GM21717 (cell line): ENCODE measurements at regions not wholly inside any gene's neighbourhood (a gene's known extent, or its start where the extent isn't known, plus 50 kb on each side); places are given as distances from the start of the nearest gene placed in this dataset.

Experiments used
- ATAC-seq: cut with Tn5 transposase; IDR thresholded peaks from one replicate; pipeline ENCODE4 v1.9.1; 2021; ENCODE audit warnings: mild to moderate bottlenecking, moderate library complexity; ENCODE audit not compliant: unreplicated experiment

DNA sequence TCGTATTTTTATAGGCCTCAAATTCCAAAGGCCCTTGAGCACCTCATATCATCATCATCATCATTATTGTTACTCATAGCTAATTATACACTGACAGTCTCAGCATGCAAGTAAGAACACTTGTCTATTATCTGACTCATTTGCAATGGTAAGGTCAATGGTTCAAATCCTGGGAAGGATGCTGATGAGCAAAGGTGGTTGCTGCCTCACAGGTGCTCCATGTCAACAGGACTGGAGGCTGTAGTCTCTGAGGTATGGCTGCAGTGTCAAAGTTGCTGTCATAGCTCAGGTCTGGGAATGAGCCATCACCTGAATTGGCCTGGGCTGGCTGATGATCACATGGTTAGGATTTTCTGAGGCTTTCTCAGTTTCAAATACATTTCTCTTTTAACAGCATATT lies 379.3 kb downstream of the BCL11A start:
- ATAC-seq = no peak

DNA sequence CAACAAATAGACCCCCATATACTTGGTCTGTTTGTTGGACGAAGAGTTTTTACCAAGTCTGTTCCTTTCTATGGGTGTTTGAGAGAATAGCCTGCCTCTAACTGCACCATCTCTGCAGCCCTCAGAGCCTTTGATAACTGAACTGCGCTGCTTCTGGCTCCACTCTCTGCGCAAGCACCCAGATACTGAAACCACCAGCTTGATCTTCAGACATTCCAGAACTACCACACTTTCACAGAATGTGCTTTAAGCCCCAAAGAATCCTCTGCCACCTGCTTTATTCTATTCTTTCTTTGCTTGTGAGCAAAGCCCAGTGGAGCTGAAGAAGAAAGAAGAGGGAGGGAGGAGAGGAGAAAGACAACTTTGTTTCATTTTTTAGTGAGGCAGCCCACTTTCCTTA lies 380.7 kb downstream of the BCL11A start:
- no peak for ATAC-seq

DNA sequence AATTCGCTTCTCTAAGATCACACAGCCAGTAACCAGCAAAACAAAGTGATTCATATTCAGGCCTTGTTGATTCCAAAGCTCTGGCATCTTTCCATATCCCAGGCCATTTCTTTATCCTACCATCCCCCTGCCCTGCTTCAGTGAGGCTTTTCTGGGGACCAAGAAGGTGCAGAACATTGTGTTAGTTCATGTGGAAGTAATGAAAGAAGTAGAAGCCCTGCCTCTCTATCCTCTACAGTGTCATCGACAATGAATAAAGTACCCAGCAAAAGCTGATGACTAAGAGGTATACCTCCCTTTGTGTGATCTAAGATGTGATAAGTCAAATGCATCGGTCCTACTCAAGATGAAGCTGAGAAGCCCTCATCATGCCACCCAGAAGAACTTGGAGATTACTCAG lies 383.2 kb downstream of the BCL11A start:
- ATAC-seq = no peak

DNA sequence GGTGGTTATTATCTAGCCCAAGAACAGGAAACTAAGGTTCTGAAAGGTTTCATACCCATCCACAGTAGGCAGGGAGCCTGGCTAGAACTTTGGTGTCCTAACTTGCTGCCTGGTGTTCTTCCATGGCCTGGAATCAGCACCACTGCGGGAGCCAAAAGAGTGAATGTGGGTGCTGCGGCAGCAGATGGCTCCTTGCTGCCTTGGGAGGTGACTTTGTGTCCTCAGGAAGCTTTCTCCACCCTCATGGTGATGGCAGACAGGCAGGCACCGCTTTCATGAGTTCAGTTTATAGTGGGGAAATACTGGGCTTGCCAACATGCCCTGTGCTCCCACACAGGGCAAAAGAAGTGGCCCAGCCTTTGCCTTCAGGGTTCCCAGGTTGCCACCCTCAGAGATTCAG lies 385.2 kb downstream of the BCL11A start:
- no peak for ATAC-seq

DNA sequence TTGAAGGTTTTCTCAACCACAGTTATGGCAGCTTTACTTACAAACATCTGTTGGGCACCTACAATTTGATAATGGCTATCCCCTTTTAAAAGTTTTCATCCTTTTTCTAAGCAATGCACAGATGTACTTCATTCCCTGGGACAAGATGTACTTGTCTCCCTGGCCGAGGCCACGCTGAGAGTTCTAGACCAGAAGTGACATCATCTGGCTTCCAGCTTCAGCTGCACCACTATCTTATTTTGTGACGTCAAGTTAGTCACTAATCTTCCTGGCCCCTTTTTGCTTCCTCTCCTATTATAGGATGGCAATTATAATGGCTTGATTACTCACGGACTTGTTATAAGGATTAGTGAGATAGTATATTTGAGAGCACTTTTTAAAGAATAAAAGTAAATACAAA lies 386.4 kb downstream of the BCL11A start:
- no peak for ATAC-seq

DNA sequence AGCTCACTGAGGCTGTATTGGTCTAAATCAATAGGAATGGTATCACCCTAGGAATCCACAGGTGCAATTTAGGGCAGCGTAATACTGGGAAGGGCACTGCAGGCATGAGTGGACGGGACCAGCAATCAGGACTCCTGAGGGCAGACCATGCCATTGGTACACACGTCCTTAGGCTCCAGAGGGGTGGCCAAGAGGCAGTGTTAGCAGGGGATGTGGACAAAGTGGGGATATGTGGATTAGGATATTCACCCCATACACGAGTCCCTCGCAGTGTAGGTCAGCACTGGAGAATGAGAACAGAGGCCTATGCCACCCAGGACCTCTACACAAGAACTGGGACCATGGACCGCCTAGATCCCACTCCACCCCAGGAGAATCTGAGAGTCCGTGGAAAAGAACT lies 389.8 kb downstream of the BCL11A start:
- ATAC-seq = no peak

DNA sequence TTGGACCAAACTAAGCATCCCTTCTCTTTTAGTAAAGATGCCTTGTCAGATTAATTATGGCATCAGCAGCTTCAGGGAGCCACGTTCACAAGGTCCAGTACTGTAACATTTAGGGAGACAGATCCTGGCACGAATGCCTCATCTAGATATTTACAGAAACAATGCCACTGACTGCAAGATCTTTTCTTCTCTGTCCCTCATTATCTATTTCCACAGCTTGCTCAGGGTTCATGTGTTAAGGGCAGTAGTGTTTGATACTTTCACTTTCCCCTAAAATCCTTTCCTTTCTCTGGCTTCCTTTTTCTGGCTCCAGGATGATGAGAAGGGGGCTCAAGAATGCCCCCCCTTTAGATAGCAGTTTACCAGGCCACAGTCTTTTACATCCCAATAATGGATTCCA lies 393.9 kb downstream of the BCL11A start:
- no peak for ATAC-seq

DNA sequence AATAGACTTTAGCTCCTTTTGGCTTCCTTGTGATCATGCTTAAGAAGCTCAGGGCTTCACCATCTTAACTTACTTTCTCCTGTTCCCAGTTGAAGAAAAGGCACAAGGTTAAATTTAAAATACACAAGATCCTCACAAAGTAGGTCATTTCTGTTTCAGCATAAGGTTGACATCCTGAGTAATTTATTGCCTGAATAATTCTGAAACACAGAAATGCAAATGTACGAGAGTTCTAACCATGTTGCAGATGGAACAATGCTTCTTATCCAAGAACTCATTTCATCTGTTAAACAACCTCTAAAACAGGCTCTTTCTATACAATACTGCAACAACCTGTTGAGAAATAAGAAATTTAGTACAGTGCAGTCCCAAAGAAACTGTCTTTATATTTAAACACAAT lies 395.2 kb downstream of the BCL11A start:
- peak; percentile 83 for ATAC-seq

DNA sequence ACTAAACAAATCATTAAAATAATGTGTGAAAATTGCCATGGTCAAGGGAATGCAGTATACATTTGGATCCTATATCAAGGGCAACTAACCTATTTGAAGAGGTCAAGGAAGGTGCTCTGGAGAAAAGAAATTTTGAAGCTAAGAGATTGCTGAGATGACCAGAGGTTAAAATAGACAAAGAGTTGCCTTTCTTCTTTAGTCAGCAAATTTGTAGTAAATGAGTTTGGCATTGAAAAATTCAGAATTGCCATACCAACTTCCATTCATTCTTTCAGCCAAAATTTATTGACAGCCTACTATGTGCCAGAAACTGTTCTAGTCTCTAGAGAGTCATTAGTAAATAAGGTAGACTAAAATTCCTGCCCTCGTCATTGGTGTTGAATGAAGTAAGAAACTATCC lies 396.2 kb downstream of the BCL11A start:
- ATAC-seq = no peak

DNA sequence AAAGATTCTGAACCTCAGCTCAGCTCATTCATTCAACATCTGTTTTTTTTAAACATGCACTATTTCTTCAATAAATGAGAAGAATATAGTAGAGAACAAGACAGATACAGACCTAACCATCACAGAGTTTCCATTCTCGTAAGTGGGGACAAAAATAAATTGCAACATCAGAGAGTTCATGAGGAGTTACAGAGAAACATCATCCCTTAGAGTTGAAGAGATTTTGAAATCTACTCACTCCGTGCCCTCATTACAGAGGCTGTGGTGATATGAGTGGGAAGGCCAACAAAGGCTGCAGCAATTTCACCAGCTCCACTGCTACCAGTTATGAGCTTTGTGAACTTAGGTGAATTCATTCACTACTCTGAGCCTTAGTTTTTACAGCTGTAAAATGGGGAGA lies 399.3 kb downstream of the BCL11A start:
- no peak for ATAC-seq

DNA sequence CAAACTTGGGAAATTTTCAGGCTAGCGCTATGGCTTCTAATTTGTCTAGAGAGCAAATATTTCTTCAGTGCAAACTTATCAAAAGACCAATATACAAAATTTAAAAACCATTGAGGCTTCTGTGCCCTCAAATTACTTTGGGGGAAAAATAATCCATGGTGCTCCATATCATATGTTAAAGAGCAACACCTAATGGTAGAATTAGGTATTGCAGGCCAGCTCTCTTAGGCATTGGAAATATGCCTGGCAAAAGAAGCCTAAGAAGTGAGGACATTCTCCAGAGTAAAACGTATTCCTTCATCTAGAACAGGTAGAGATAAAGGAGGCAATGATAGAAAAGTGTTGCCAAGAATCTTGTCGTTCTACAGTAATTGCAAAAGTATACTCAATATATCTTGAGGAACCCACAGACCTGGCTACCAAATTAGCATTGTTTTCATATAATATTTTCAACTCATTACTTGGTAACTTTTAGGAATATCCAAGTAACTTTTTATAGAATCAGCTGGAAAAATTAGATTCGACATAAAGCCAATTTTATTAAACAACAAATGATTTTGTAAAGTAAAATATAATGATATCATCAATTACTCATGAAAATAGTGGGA lies 401.1 kb downstream of the BCL11A start:
- no peak for ATAC-seq

DNA sequence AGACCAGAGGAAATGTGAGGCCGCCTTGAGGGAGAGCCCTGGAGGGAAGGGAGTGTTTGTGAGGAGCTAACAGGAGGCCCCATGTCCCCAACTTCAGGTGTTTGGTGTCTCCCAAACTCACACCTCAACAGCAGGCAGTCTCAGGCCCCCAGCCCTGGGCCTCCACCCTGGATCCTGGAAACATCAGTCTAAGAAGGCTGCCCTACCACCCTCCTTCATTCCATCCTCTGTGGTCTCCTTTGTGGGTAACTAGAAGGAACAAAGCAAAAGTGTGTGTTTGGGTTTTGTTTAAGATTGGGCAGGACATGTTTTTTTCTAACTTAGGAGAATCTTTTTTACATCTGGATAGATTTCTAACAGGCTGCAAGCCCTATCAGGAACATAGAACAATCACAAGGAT lies 404.3 kb downstream of the BCL11A start:
- no peak for ATAC-seq

DNA sequence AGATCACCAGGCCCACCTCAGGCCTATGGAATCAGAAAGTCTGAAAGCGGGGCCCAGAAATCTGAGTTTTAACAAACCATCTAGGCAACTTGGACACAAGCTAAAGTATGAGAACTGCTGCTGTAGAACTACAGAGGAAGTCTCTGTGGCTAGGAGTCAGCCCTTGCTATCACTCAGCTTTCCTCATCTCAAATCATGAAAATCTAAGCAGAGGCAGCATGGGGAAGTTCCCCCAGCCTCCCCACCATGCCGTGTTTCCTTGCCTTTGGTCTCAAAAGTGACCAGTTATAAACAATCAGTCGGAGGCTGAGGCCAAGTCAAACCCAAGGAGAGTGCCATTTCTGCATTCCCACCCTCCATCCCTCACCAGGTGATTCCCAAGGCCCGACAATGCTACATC lies 404.7 kb downstream of the BCL11A start:
- ATAC-seq = no peak

DNA sequence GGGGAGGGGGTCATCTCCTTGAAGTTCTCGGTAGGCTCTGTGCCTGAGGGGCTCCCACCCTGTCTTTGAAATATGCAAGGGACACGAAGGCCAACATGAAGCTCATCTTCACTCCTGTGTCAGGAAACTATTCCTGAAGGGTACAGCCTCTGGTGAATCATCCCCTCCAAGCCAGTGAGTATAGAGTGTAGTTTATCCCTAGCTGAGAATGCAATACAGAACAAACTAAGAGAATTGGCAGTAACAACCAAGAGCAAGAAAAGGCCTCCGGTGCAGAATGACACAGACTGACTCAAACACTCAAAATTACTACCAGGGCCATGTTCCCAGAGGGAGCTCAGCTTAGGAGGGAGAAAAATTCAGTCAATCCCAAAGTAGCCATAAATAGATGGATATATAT lies 413.3 kb downstream of the BCL11A start:
- no peak for ATAC-seq

DNA sequence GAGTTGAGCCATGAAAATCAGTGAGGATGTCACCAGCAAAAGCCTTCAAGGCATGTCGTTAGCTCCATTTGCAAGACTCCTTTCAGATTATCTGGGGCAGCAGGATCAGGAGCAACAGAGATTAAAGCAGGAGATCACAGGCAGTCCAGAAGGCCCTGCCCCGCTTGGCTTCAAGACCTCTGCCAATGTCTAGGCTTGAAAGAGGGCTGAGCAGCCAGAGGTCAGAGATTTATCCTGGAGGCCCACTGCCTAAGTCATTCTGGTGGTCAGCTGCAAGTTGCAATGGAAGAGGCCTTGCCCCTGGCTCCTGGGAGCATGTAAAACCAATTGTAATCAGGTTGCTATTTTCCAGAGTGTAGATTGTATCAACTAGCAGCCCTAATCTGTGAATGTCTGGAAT lies 416.5 kb downstream of the BCL11A start:
- no peak for ATAC-seq

DNA sequence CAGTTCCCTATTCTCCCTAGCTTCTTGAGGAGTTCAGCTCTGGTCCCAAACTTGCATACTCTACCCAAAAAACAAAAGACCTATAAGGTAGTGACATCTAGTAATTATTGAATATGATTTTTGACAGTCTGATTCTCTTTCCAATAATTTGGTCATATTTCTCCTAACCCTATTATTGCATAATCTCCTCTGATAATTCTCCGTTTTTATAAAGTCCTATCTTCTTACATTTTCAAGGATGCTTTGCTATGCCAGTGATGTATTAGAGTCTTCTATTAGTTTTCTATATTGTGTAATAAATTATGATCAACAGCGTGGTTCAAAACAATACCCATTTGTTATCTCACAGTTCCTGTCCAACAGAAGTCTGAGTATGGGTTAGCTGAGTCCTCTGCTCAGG lies 426.3 kb downstream of the BCL11A start:
- ATAC-seq = no peak

DNA sequence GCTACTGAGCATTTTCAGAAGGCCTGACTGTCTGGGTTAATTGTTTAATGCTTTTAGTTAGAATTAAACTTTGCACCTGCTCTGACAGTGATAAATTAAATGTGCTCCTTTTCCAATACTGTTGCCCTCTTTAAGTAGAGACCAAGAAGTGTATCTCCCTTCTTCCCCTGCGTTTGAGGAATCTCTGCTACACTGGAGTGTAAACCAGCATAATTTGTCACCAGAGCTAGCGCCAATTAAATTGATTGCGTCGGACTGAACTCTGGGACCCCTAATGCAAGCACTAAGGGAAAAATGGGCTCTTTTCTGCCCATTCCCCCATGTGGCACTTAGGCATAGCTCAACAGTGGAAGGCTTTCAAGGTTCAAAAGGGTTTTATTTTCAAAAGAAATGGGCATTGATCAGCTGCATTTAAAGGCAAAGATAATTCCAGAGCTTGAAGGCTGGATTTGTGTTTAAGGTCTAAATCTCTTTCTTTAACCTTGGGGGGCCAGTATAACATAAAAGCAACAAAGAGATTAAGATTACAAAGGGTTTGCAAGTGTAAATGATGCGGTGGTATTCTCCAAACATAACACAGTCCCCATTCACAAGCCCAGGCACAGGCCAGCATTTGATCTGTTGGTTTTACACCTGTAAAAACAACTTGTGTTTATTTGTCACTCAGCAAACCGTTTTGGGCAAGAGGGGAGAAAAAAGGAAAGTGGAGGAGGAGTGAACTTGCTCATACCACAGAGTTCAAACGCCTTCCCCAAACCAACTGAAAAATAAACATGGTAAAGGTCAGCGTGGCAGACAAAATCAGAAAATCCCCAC lies 427.6 kb downstream of the BCL11A start:
- no peak for ATAC-seq

DNA sequence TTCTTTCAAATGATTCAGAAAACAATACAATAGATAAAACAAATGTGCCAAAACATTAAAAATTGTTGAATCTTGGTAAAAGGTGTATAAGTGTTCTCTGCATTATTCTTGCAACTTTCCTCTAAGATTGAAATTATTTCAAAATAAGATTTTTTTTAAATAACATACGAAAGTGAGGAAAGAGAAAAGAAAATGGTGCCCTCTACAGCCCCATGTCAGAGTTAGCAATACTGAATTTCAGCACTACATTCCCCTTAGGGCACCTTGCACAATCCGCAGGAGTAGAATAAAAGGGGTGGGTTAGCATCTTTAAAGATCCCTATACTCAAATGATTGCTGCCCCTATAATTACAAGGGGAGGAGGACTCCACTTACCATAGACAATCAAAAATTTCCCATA lies 433.7 kb downstream of the BCL11A start:
- ATAC-seq = no peak

DNA sequence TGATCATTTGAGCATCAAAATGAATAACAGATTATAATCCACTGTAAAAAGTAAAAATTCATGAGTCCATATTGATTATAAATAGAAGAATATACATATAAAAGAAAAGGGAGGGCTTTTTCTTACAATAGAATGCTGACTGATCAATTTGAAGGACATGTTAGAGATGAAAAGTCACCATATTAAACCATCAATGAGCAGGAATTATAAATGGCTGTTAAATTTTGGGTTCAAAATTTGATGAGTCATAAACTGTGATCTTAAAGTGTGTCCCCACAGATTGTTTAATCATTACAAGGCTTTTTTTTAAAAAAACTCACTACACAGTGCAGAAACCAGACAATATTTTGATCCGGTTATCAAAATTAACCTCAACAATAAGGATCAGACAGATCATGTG lies 434.5 kb downstream of the BCL11A start:
- ATAC-seq = no peak

DNA sequence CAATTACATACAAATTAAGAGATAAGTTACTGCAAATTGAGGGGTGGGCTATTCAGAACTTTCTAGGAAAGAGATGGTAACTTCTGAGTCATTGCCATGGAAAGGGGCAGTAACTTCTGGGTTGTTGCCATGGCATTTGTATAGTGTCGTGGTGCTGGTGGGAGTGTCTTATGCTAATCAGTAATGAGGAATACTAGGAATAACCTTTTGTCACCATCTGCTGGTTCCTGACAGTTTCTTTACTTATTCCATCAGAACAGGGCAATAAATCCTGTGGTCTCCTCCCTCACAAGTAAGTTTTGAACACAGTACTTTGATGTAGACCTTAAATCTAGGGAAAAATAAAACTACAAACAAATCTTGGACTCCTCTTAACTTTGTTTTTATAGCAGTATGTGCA lies 435.4 kb downstream of the BCL11A start:
- ATAC-seq = no peak

DNA sequence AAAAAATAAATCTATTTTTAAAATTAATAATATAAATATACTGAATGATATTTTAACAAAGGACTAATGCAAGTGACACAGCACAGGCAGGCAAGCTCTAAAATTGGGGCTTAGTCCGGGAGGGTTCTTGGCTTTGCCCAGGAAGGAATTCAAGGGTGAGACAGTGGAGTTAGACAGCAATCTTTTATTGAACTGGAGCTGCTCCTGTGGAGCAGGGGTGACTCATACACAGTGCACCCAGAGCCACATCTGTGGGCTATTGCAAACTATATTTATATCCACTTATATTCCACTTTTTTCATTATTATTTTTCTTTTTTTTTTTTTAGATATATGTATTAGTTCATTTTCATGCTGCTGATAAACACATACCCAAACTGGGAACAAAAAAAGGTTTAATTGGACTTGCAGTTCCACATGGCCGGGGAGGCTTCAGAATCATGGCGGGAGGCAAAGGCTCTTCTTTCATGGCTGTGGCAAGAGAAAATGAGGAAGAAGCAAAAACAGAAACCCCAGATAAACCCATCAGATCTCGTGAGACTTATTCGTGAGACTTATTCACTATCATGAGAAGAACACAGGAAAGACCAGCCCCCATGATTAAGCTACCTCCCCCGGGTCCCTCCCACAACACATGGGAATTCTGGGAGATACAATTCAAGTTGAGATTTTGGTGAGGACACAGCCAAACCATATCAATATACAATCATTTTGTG lies 437.1 kb downstream of the BCL11A start:
- ATAC-seq = no peak

DNA sequence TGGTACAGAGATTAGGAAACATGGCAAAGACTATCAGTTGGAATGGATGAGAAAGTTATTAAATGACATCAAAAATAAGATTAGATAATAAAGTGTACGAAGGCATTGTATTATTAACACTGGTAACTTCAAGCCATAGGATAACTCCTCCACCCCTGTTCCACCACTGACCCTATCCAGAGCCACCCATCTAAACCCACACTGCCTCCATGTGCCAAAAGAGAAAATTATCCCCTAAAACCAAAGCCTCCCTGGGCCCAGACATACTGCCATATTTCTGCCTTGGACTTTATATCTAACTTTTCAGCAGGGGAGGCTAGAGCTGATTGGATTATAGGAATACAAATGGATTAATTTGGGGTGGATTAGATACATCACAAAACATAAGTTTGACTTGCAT lies 443.7 kb downstream of the BCL11A start:
- no peak for ATAC-seq
